ENCODE measurements at regions not wholly inside any gene's neighbourhood (a gene's known extent, or its start where the extent isn't known, plus 50 kb on each side); places are given as distances from the start of the nearest gene placed in this dataset.

DNA sequence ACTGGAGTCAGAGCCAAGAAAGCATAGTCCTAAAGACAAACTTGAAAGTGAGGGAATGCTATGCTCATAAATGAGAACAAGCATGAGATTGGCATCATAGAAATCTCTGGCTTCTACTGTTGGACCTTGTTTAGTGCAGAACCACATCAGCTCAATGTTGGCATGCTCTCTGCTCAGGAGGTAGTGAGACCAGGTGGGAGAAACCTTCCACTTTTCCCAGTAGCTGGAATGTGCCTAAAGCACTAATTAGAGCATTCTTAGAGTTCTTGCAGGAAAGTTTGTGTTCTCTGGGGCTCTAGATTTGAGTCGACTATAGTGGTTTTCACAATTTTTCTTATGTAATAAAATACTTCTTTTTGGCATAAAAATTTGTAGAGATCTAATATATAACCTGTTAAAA lies 159.7 kb upstream of the PRICKLE1 start:
- no peak overlapping the region for H3K27ac Mint-ChIP-seq
- no peaks in the 10 kb centered on the region for H3K27me3 Mint-ChIP-seq (ENCODE audit: low read depth)
- H3K36me3 Mint-ChIP-seq = peaks cover 44% of the 10 kb centered on the region
- ChIA-PET POLR2A (no interaction called here), CTCF (no interaction called here)
- peaks cover 11% of the 10 kb centered on the region for H3K4me1 Mint-ChIP-seq
- ATAC-seq = no peak
- H3K9me3 Mint-ChIP-seq = peaks cover 56% of the 10 kb centered on the region
- TF ChIP-seq TP53 (CRISPR knock-in tag; IDR thresholded peaks at IDR 0.05) (no peak), NFYB (CRISPR knock-in tag; conservative IDR thresholded peaks at IDR 0.05; ENCODE audit: low read depth) (no peak), KAT7 (CRISPR knock-in tag; IDR thresholded peaks at IDR 0.05; ENCODE audit: borderline replicate concordance) (no peak), JAZF1 (CRISPR knock-in tag; IDR thresholded peaks at IDR 0.05) (no peak), FOXJ3 (CRISPR knock-in tag; IDR thresholded peaks at IDR 0.05; ENCODE audit: borderline replicate concordance) (no peak), NFE2L1 (CRISPR knock-in tag; IDR thresholded peaks at IDR 0.05) (no peak), ZNF232 (CRISPR knock-in tag; IDR thresholded peaks at IDR 0.05) (no peak), CBFB (CRISPR knock-in tag; IDR thresholded peaks at IDR 0.05; ENCODE audit: low read depth) (no peak), ZNF121 (CRISPR knock-in tag; IDR thresholded peaks at IDR 0.05) (no peak)
- TF ChIP-seq, protein P1, sequence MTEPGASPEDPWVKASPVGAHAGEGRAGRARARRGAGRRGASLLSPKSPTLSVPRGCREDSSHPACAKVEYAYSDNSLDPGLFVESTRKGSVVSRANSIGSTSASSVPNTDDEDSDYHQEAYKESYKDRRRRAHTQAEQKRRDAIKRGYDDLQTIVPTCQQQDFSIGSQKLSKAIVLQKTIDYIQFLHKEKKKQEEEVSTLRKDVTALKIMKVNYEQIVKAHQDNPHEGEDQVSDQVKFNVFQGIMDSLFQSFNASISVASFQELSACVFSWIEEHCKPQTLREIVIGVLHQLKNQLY (CRISPR knock-in tag; IDR thresholded peaks at IDR 0.05) = no peak
- TF ChIP-seq, protein P2, sequence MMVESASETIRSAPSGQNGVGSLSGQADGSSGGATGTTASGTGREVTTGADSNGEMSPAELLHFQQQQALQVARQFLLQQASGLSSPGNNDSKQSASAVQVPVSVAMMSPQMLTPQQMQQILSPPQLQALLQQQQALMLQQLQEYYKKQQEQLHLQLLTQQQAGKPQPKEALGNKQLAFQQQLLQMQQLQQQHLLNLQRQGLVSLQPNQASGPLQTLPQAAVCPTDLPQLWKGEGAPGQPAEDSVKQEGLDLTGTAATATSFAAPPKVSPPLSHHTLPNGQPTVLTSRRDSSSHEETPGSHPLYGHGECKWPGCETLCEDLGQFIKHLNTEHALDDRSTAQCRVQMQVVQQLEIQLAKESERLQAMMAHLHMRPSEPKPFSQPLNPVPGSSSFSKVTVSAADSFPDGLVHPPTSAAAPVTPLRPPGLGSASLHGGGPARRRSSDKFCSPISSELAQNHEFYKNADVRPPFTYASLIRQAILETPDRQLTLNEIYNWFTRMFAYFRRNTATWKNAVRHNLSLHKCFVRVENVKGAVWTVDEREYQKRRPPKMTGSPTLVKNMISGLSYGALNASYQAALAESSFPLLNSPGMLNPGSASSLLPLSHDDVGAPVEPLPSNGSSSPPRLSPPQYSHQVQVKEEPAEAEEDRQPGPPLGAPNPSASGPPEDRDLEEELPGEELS (CRISPR knock-in tag; IDR thresholded peaks at IDR 0.05) = no peak
- TF ChIP-seq, protein P3, sequence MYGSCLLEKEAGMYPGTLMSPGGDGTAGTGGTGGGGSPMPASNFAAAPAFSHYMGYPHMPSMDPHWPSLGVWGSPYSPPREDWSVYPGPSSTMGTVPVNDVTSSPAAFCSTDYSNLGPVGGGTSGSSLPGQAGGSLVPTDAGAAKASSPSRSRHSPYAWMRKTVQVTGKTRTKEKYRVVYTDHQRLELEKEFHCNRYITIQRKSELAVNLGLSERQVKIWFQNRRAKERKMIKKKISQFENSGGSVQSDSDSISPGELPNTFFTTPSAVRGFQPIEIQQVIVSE (CRISPR knock-in tag; IDR thresholded peaks at IDR 0.05; ENCODE audit: borderline replicate concordance) = no peak
- TF ChIP-seq, protein P4, sequence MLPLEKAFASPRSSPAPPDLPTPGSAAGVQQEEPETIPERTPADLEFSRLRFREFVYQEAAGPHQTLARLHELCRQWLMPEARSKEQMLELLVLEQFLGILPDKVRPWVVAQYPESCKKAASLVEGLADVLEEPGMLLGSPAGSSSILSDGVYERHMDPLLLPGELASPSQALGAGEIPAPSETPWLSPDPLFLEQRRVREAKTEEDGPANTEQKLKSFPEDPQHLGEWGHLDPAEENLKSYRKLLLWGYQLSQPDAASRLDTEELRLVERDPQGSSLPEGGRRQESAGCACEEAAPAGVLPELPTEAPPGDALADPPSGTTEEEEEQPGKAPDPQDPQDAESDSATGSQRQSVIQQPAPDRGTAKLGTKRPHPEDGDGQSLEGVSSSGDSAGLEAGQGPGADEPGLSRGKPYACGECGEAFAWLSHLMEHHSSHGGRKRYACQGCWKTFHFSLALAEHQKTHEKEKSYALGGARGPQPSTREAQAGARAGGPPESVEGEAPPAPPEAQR (CRISPR knock-in tag; IDR thresholded peaks at IDR 0.05) = no peak
- TF ChIP-seq, protein P5, sequence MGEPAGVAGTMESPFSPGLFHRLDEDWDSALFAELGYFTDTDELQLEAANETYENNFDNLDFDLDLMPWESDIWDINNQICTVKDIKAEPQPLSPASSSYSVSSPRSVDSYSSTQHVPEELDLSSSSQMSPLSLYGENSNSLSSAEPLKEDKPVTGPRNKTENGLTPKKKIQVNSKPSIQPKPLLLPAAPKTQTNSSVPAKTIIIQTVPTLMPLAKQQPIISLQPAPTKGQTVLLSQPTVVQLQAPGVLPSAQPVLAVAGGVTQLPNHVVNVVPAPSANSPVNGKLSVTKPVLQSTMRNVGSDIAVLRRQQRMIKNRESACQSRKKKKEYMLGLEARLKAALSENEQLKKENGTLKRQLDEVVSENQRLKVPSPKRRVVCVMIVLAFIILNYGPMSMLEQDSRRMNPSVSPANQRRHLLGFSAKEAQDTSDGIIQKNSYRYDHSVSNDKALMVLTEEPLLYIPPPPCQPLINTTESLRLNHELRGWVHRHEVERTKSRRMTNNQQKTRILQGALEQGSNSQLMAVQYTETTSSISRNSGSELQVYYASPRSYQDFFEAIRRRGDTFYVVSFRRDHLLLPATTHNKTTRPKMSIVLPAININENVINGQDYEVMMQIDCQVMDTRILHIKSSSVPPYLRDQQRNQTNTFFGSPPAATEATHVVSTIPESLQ (CRISPR knock-in tag; IDR thresholded peaks at IDR 0.05) = no peak
- no peak for DNase-seq (ENCODE audit: low spot score)
- H3K4me3 Mint-ChIP-seq = no peak overlapping the region

DNA sequence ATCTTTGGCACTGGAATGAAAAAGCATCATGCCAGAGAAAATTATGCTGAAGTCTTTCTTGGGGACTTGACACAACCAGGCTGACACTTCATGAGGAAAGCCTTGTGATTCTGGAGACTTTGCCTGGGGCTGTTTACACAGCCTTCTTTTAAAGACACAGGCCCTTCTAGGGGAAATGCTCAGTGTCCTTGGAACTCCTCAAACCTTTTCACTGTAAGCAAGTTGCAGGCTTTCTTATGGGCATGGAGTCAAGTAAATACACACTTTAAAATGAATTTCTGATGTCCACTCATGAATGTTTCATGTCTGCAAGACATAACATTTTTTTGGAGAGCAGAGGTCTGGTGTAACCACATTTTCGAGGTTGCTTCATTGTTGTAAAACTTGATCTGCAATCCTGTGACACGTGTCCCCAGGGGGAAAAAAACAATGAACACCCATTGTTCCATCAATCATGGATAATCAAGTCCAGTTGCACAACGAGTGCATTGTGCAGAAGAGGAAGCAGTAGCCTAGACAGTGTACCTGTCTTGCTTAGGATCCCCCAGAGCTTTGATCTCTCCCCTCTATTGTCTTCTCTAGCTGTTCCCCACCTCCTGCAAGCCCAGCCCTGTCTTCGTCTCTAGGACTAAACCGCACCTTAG lies 155.1 kb upstream of the PRICKLE1 start:
- no peak overlapping the region for H3K27ac Mint-ChIP-seq
- peaks cover 42% of the 10 kb centered on the region for H3K9me3 Mint-ChIP-seq
- H3K27me3 Mint-ChIP-seq (ENCODE audit: low read depth) = no peaks in the 10 kb centered on the region
- no peak for DNase-seq (ENCODE audit: low spot score)
- peaks cover 33% of the 10 kb centered on the region for H3K36me3 Mint-ChIP-seq
- ATAC-seq = no peak
- peaks cover 20% of the 10 kb centered on the region for H3K4me1 Mint-ChIP-seq
- ChIA-PET CTCF (no interaction called here), POLR2A (no interaction called here)
- H3K4me3 Mint-ChIP-seq = no peak overlapping the region
- TF ChIP-seq FOXK1 (CRISPR knock-in tag; IDR thresholded peaks at IDR 0.05) (no peak), ATF1 (CRISPR knock-in tag; IDR thresholded peaks at IDR 0.05) (no peak), JUN (CRISPR knock-in tag; IDR thresholded peaks at IDR 0.05) (no peak), TP53 (CRISPR knock-in tag; IDR thresholded peaks at IDR 0.05) (no peak), ZNF121 (CRISPR knock-in tag; IDR thresholded peaks at IDR 0.05) (no peak), GABPB1 (CRISPR knock-in tag; IDR thresholded peaks at IDR 0.05) (no peak), ZNF671 (CRISPR knock-in tag; IDR thresholded peaks at IDR 0.05) (no peak), ZBTB21 (CRISPR knock-in tag; IDR thresholded peaks at IDR 0.05; ENCODE audit: borderline replicate concordance) (no peak)
- TF ChIP-seq, protein P4 (CRISPR knock-in tag; IDR thresholded peaks at IDR 0.05) = no peak
- TF ChIP-seq, protein P6, sequence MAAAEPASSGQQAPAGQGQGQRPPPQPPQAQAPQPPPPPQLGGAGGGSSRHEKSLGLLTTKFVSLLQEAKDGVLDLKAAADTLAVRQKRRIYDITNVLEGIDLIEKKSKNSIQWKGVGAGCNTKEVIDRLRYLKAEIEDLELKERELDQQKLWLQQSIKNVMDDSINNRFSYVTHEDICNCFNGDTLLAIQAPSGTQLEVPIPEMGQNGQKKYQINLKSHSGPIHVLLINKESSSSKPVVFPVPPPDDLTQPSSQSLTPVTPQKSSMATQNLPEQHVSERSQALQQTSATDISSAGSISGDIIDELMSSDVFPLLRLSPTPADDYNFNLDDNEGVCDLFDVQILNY (CRISPR knock-in tag; IDR thresholded peaks at IDR 0.05) = no peak
- TF ChIP-seq, protein P7, sequence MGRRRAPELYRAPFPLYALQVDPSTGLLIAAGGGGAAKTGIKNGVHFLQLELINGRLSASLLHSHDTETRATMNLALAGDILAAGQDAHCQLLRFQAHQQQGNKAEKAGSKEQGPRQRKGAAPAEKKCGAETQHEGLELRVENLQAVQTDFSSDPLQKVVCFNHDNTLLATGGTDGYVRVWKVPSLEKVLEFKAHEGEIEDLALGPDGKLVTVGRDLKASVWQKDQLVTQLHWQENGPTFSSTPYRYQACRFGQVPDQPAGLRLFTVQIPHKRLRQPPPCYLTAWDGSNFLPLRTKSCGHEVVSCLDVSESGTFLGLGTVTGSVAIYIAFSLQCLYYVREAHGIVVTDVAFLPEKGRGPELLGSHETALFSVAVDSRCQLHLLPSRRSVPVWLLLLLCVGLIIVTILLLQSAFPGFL (CRISPR knock-in tag; IDR thresholded peaks at IDR 0.05; ENCODE audit: borderline replicate concordance) = no peak
- TF ChIP-seq, protein P2 (CRISPR knock-in tag; IDR thresholded peaks at IDR 0.05) = no peak

Measured in WTC11 (cell line).